PFSK-1 (cell line): ENCODE measurements at regions not wholly inside any gene's neighbourhood (a gene's known extent, or its start where the extent isn't known, plus 50 kb on each side); places are given as distances from the start of the nearest gene placed in this dataset.

Experiments
- POLR2AphosphoS5 ChIP-seq: IDR thresholded peaks from 2 replicates; pipeline ENCODE4 v1.6.1; 2012; ENCODE audit warnings: low read depth, mild to moderate bottlenecking, control low read depth, low read length, moderate library complexity
- SIN3A ChIP-seq: IDR thresholded peaks from 2 replicates; pipeline ENCODE4 v1.6.1; 2012; ENCODE audit warnings: mild to moderate bottlenecking, low read length, moderate library complexity, borderline replicate concordance; ENCODE audit not compliant: insufficient read depth
- TAF1 ChIP-seq: IDR thresholded peaks from 2 replicates; pipeline ENCODE4 v1.6.1; 2012; ENCODE audit warnings: low read length, control low read depth, borderline replicate concordance; ENCODE audit not compliant: insufficient read depth
- TF ChIP-seq, protein P1 (sequence below), 2 experiments: IDR thresholded peaks; 2 replicates each; pipeline versions ENCODE4 v1.6.1 to v1.8.0; 2011 to 2012; ENCODE audit warnings: low read depth in 2 of 2, low read length in 2 of 2, control low read depth in 1 of 2, inconsistent platforms in 1 of 2, mild to moderate bottlenecking in 1 of 2, moderate library complexity in 1 of 2; ENCODE audit not compliant: insufficient read depth in 1 of 2

- TF ChIP-seq POLR2AphosphoS5 (no peak), SIN3A (no peak), TAF1 (no peak)
- TF ChIP-seq, protein P1, sequence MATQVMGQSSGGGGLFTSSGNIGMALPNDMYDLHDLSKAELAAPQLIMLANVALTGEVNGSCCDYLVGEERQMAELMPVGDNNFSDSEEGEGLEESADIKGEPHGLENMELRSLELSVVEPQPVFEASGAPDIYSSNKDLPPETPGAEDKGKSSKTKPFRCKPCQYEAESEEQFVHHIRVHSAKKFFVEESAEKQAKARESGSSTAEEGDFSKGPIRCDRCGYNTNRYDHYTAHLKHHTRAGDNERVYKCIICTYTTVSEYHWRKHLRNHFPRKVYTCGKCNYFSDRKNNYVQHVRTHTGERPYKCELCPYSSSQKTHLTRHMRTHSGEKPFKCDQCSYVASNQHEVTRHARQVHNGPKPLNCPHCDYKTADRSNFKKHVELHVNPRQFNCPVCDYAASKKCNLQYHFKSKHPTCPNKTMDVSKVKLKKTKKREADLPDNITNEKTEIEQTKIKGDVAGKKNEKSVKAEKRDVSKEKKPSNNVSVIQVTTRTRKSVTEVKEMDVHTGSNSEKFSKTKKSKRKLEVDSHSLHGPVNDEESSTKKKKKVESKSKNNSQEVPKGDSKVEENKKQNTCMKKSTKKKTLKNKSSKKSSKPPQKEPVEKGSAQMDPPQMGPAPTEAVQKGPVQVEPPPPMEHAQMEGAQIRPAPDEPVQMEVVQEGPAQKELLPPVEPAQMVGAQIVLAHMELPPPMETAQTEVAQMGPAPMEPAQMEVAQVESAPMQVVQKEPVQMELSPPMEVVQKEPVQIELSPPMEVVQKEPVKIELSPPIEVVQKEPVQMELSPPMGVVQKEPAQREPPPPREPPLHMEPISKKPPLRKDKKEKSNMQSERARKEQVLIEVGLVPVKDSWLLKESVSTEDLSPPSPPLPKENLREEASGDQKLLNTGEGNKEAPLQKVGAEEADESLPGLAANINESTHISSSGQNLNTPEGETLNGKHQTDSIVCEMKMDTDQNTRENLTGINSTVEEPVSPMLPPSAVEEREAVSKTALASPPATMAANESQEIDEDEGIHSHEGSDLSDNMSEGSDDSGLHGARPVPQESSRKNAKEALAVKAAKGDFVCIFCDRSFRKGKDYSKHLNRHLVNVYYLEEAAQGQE (IDR thresholded peaks at IDR 0.05; ENCODE audit: insufficient read depth in 1 of 2, low read depth in 2 of 2, low read length in 2 of 2): no peak
Observed at GRCh38 chr1:96365596-96366390, 355.8 kb upstream of the PTBP2 start.
